GM18909 (cell line): ENCODE measurements at regions not wholly inside any gene's neighbourhood (a gene's known extent, or its start where the extent isn't known, plus 50 kb on each side); places are given as distances from the start of the nearest gene placed in this dataset.

ENCODE experiments used
- ATAC-seq: cut with Tn5 transposase; IDR thresholded peaks from one replicate; pipeline ENCODE4 v1.9.1; 2021; ENCODE audit warnings: mild to moderate bottlenecking; ENCODE audit not compliant: unreplicated experiment, poor library complexity

GRCh38 chr12:115666168-115666567 lies 611.3 kb downstream of the MED13L start:
- ATAC-seq = no peak

GRCh38 chr12:115661112-115661511 lies 616.4 kb downstream of the MED13L start:
- ATAC-seq = no peak

- no peak for ATAC-seq
Observed at GRCh38 chr12:115660211-115660805, 617.2 kb downstream of the MED13L start.

GRCh38 chr12:115659422-115659821 lies 618.1 kb downstream of the MED13L start:
- no peak for ATAC-seq

GRCh38 chr12:115657081-115658013 lies 620.1 kb downstream of the MED13L start:
- ATAC-seq = no peak

GRCh38 chr12:115650026-115650425 lies 627.5 kb downstream of the MED13L start:
- no peak for ATAC-seq

GRCh38 chr12:115648463-115648862 lies 629.0 kb downstream of the MED13L start:
- ATAC-seq = no peak

GRCh38 chr12:115646210-115646609 lies 631.3 kb downstream of the MED13L start:
- ATAC-seq = no peak

GRCh38 chr12:115640929-115641328 lies 636.6 kb downstream of the MED13L start:
- ATAC-seq = no peak

- ATAC-seq = no peak
Observed at GRCh38 chr12:115639648-115640012, 637.9 kb downstream of the MED13L start.

GRCh38 chr12:115638733-115639647 lies 638.5 kb downstream of the MED13L start:
- ATAC-seq = no peak

- ATAC-seq = no peak
Observed at GRCh38 chr12:115636546-115636945, 640.9 kb downstream of the MED13L start.

GRCh38 chr12:115632308-115632707 lies 645.2 kb downstream of the MED13L start:
- ATAC-seq = no peak

GRCh38 chr12:115630136-115630535 lies 647.4 kb downstream of the MED13L start:
- ATAC-seq = no peak

- no peak for ATAC-seq
Observed at GRCh38 chr12:115626210-115626609, 651.3 kb downstream of the MED13L start.

GRCh38 chr12:115623764-115624334 lies 653.6 kb downstream of the MED13L start:
- ATAC-seq = no peak

GRCh38 chr12:115623275-115623674 lies 654.2 kb downstream of the MED13L start:
- ATAC-seq = no peak

- ATAC-seq = no peak
Observed at GRCh38 chr12:115620816-115621215, 656.7 kb downstream of the MED13L start.

- ATAC-seq = no peak
Observed at GRCh38 chr12:115619889-115620288, 657.6 kb downstream of the MED13L start.

GRCh38 chr12:115619061-115619460 lies 658.4 kb downstream of the MED13L start:
- ATAC-seq = no peak
